ENCODE measurements at regions not wholly inside any gene's neighbourhood (a gene's known extent, or its start where the extent isn't known, plus 50 kb on each side); places are given as distances from the start of the nearest gene placed in this dataset.

GRCh38 chr9:107945961-107946360 lies 456.4 kb upstream of the KLF4 start:
- TF ChIP-seq, protein P1, sequence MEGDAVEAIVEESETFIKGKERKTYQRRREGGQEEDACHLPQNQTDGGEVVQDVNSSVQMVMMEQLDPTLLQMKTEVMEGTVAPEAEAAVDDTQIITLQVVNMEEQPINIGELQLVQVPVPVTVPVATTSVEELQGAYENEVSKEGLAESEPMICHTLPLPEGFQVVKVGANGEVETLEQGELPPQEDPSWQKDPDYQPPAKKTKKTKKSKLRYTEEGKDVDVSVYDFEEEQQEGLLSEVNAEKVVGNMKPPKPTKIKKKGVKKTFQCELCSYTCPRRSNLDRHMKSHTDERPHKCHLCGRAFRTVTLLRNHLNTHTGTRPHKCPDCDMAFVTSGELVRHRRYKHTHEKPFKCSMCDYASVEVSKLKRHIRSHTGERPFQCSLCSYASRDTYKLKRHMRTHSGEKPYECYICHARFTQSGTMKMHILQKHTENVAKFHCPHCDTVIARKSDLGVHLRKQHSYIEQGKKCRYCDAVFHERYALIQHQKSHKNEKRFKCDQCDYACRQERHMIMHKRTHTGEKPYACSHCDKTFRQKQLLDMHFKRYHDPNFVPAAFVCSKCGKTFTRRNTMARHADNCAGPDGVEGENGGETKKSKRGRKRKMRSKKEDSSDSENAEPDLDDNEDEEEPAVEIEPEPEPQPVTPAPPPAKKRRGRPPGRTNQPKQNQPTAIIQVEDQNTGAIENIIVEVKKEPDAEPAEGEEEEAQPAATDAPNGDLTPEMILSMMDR (IDR thresholded peaks at IDR 0.05) = no peak
- TF ChIP-seq POLR2AphosphoS5 (IDR thresholded peaks at IDR 0.05) = no peak
